Uterus (tissue), 3 donors: ENCODE measurements at regions not wholly inside any gene's neighbourhood (a gene's known extent, or its start where the extent isn't known, plus 50 kb on each side); places are given as distances from the start of the nearest gene placed in this dataset.

ENCODE experiments used
- DNase-seq, 2 donors: peaks; one replicate each; pipeline ENCODE4 v3.0.0-alpha.2; 2019 to 2020
- H3K27ac ChIP-seq, 2 donors: fragments of 200-600 bp; sonication (generic); 1 replicate in 1 of 2; 2 replicates in 1 of 2; pipeline ENCODE4 v1.5.1; 2016 to 2018
- H3K27me3 ChIP-seq, 2 donors: fragments of 200-600 bp; sonication (generic); one replicate each; pipeline ENCODE4 v1.5.1; 2018 to 2019; ENCODE audit warnings: control low read depth in 1 of 2
- H3K36me3 ChIP-seq, 2 donors: fragments of 200-600 bp; sonication (generic); one replicate each; pipeline ENCODE4 v1.5.1; 2019; ENCODE audit warnings: control low read depth in 1 of 2
- H3K4me1 ChIP-seq, 2 donors: fragments of 200-600 bp; sonication (generic); one replicate each; pipeline ENCODE4 v1.5.1; 2018 to 2019; ENCODE audit warnings: control low read depth in 1 of 2
- H3K4me3 ChIP-seq, 2 donors: fragments of 200-600 bp; sonication (generic); 1 replicate in 1 of 2; 2 replicates in 1 of 2; pipeline ENCODE4 v1.5.1; 2018 to 2019; ENCODE audit warnings: mild to moderate bottlenecking in 1 of 2
- H3K9me3 ChIP-seq, 2 donors: fragments of 200-600 bp; sonication (generic); one replicate each; pipeline ENCODE4 v1.5.1; 2019; ENCODE audit warnings: control low read depth in 1 of 2
- CTCF ChIP-seq, 4 experiments: fragments of 200-600 bp in 2 of 4; fragments of 450-650 bp in 2 of 4; sonication (generic) in 2 of 4; IDR thresholded peaks; one replicate each; pipeline ENCODE4 v1.5.1; 2016 to 2019; ENCODE audit warnings: antibody characterized with exemption in 4 of 4, mild to moderate bottlenecking in 2 of 4, moderate library complexity in 1 of 4
- POLR2A ChIP-seq, 2 donors: fragments of 450-650 bp; IDR thresholded peaks; one replicate each; pipeline ENCODE4 v1.6.1; 2016; ENCODE audit warnings: antibody characterized with exemption in 2 of 2, mild to moderate bottlenecking in 1 of 2, moderate library complexity in 1 of 2
- intact Hi-C: fragments of 100-400 bp; cut with DNase I; formaldehyde crosslinking; loops from one replicate; pipeline ENCODE4 v1.15.1; 2023; ENCODE audit warnings: low total_unique reads
- donor health status: DM: yes; HTN: yes; CAD: no.

- H3K9me3 ChIP-seq, result no peaks in the 10 kb centered on the region
- intact Hi-C loops, result no loop called here
- DNase-seq, result no peak
- no peak overlapping the region for H3K4me3 ChIP-seq
- no peaks in the 10 kb centered on the region for H3K4me1 ChIP-seq
- no peak for TF ChIP-seq POLR2A (IDR thresholded peaks at IDR 0.05)
- no peak for TF ChIP-seq CTCF (IDR thresholded peaks at IDR 0.05)
- H3K36me3 ChIP-seq, result no peaks in the 10 kb centered on the region
- no peaks in the 10 kb centered on the region for H3K27me3 ChIP-seq
- H3K27ac ChIP-seq, result no peak overlapping the region
Measured at GRCh38 chr5:103446813-103447212, 115.8 kb downstream of the NUDT12 start.

- H3K4me1 ChIP-seq, result no peaks in the 10 kb centered on the region
- no peak overlapping the region for H3K27ac ChIP-seq
- DNase-seq, result no peak
- TF ChIP-seq CTCF (IDR thresholded peaks at IDR 0.05) (no peak), POLR2A (IDR thresholded peaks at IDR 0.05) (no peak)
- H3K27me3 ChIP-seq, result no peaks in the 10 kb centered on the region
- H3K4me3 ChIP-seq, result no peak overlapping the region
- no peaks in the 10 kb centered on the region for H3K36me3 ChIP-seq
- intact Hi-C loops, result no loop called here
- no peaks in the 10 kb centered on the region for H3K9me3 ChIP-seq
Measured at GRCh38 chr5:103445426-103446035, 117.1 kb downstream of the NUDT12 start.

GRCh38 chr5:103444333-103445038 lies 118.1 kb downstream of the NUDT12 start:
- intact Hi-C loops, result no loop called here
- no peak overlapping the region for H3K4me3 ChIP-seq
- no peaks in the 10 kb centered on the region for H3K27me3 ChIP-seq
- no peak for DNase-seq
- TF ChIP-seq POLR2A (IDR thresholded peaks at IDR 0.05) (no peak), CTCF (IDR thresholded peaks at IDR 0.05) (no peak)
- H3K36me3 ChIP-seq, result no peaks in the 10 kb centered on the region
- no peak overlapping the region for H3K27ac ChIP-seq
- no peaks in the 10 kb centered on the region for H3K4me1 ChIP-seq
- H3K9me3 ChIP-seq, result no peaks in the 10 kb centered on the region

- no peak for DNase-seq
- no peak overlapping the region for H3K27ac ChIP-seq
- no peak overlapping the region for H3K4me3 ChIP-seq
- H3K9me3 ChIP-seq, result no peaks in the 10 kb centered on the region
- no peak for TF ChIP-seq POLR2A (IDR thresholded peaks at IDR 0.05)
- no peak for TF ChIP-seq CTCF (IDR thresholded peaks at IDR 0.05)
- H3K4me1 ChIP-seq, result no peaks in the 10 kb centered on the region
- intact Hi-C loops, result no loop called here
- no peaks in the 10 kb centered on the region for H3K27me3 ChIP-seq
- no peaks in the 10 kb centered on the region for H3K36me3 ChIP-seq
Measured at GRCh38 chr5:103442750-103443149, 119.8 kb downstream of the NUDT12 start.

- intact Hi-C loops, result no loop called here
- Histone ChIP-seq H3K9me3 (no peaks in the 10 kb centered on the region), H3K27me3 (no peaks in the 10 kb centered on the region), H3K36me3 (no peaks in the 10 kb centered on the region), H3K4me1 (no peaks in the 10 kb centered on the region), H3K4me3 (no peak overlapping the region), H3K27ac (no peak overlapping the region)
- no peak for DNase-seq
- TF ChIP-seq POLR2A (IDR thresholded peaks at IDR 0.05), result no peak
- no peak for TF ChIP-seq CTCF (IDR thresholded peaks at IDR 0.05)
Measured at GRCh38 chr5:103441523-103441922, 121.1 kb downstream of the NUDT12 start.
